ENCODE measurements at regions not wholly inside any gene's neighbourhood (a gene's known extent, or its start where the extent isn't known, plus 50 kb on each side); places are given as distances from the start of the nearest gene placed in this dataset.

- TF ChIP-seq CTCF (conservative IDR thresholded peaks at IDR 0.05 in 1 of 2, IDR thresholded peaks at IDR 0.05 in 1 of 2; ENCODE audit: low read depth in 1 of 2, low read length in 2 of 2) (no peak), EZH2 (IDR thresholded peaks at IDR 0.05; ENCODE audit: low read length, missing control alignments) (no peak)
These were observed 95.4 kb upstream of the SSBP2 start for GRCh38 chr5:81846301-81846700.
